ENCODE measurements at regions not wholly inside any gene's neighbourhood (a gene's known extent, or its start where the extent isn't known, plus 50 kb on each side); places are given as distances from the start of the nearest gene placed in this dataset.
"Not testable (repeated sequence)": the region's sequence is repeated elsewhere in the genome, so short reads cannot be mapped to it uniquely, and the experiment has no call there.

- intact Hi-C loops (cut with micrococcal nuclease; ENCODE audit: unreplicated experiment): no loop called here
- CTCF ChIA-PET (ENCODE audit: unreplicated experiment): no interaction called here
- no peak overlapping the region for H3K4me3 ChIP-seq (ENCODE audit: low read depth, low read length, poor library complexity, severe bottlenecking)
Measured at GRCh38 chr5:167107684-167108083, 1183.8 kb upstream of the WWC1 start.

GRCh38 chr5:167108266-167108665 is 1183.2 kb upstream of the WWC1 start:
- H3K4me1 ChIP-seq (ENCODE audit: insufficient read depth, low read length, poor library complexity, severe bottlenecking); intact Hi-C loops (cut with micrococcal nuclease; ENCODE audit: unreplicated experiment); H3K4me3 ChIP-seq (ENCODE audit: low read depth, low read length, poor library complexity, severe bottlenecking); H4K20me1 ChIP-seq (ENCODE audit: insufficient read depth, low read length); DNase-seq (ENCODE audit: low spot score); H3K4me2 ChIP-seq (ENCODE audit: low read length); H3K36me3 ChIP-seq (ENCODE audit: insufficient read depth, low read length); H3K27ac ChIP-seq (ENCODE audit: low read depth, low read length, poor library complexity, severe bottlenecking); H3K9me3 ChIP-seq (ENCODE audit: low read length); CTCF ChIA-PET (ENCODE audit: unreplicated experiment); H3K79me2 ChIP-seq (ENCODE audit: insufficient read depth, low read depth, low read length); H3K9me2 ChIP-seq (ENCODE audit: insufficient read depth, low read length); H2AFZ ChIP-seq (ENCODE audit: low read length); BruUV-seq (replicated peaks): not testable (repeated sequence)
- POLR2A ChIA-PET: interaction anchor here (0.6 kb wide), 1 partner anchor 101 kb away, joined by 4 read pairs; no protein-coding TSS in a partner anchor

More at GRCh38 chr5:167107684-167108083, 1183.8 kb upstream of the WWC1 start:
- Histone ChIP-seq H3K9me3 (ENCODE audit: low read length) (no peaks in the 10 kb centered on the region), H3K9me2 (ENCODE audit: insufficient read depth, low read length) (no peaks in the 10 kb centered on the region), H3K79me2 (ENCODE audit: insufficient read depth, low read depth, low read length) (no peaks in the 10 kb centered on the region), H3K36me3 (ENCODE audit: insufficient read depth, low read length) (no peaks in the 10 kb centered on the region), H2AFZ (ENCODE audit: low read length) (no peak overlapping the region), H3K4me1 (ENCODE audit: insufficient read depth, low read length, poor library complexity, severe bottlenecking) (no peaks in the 10 kb centered on the region), H3K27ac (ENCODE audit: low read depth, low read length, poor library complexity, severe bottlenecking) (no peak overlapping the region), H3K4me2 (ENCODE audit: low read length) (no peak overlapping the region), H4K20me1 (ENCODE audit: insufficient read depth, low read length) (no peaks in the 10 kb centered on the region)
- BruUV-seq (replicated peaks): no TSS peak
- no peak for DNase-seq (ENCODE audit: low spot score)
- TF ChIP-seq EZH2phosphoT487 (IDR thresholded peaks at IDR 0.05; ENCODE audit: borderline replicate concordance, low read depth, low read length) (no peak), CTCF (conservative IDR thresholded peaks at IDR 0.05; ENCODE audit: low read length) (no peak)
- POLR2A ChIA-PET: no interaction called here

GRCh38 chr5:167112556-167112955 is 1178.9 kb upstream of the WWC1 start:
- CTCF ChIA-PET (ENCODE audit: unreplicated experiment): no interaction called here
- intact Hi-C loops (cut with micrococcal nuclease; ENCODE audit: unreplicated experiment): no loop called here

More at GRCh38 chr5:167112556-167112955, 1178.9 kb upstream of the WWC1 start:
- no peaks in the 10 kb centered on the region for H3K9me3 ChIP-seq (ENCODE audit: low read length)
- H4K20me1 ChIP-seq (ENCODE audit: insufficient read depth, low read length): no peaks in the 10 kb centered on the region
- no peaks in the 10 kb centered on the region for H3K9me2 ChIP-seq (ENCODE audit: insufficient read depth, low read length)
- no peak overlapping the region for H3K4me2 ChIP-seq (ENCODE audit: low read length)
- H3K4me3 ChIP-seq (ENCODE audit: low read depth, low read length, poor library complexity, severe bottlenecking): no peak overlapping the region
- no peak for TF ChIP-seq CTCF (conservative IDR thresholded peaks at IDR 0.05; ENCODE audit: low read length)
- no peak for TF ChIP-seq EZH2phosphoT487 (IDR thresholded peaks at IDR 0.05; ENCODE audit: borderline replicate concordance, low read depth, low read length)
- POLR2A ChIA-PET: no interaction called here
- no peaks in the 10 kb centered on the region for H3K79me2 ChIP-seq (ENCODE audit: insufficient read depth, low read depth, low read length)
- BruUV-seq (replicated peaks): no TSS peak
- no peak for DNase-seq (ENCODE audit: low spot score)
- no peak overlapping the region for H3K27ac ChIP-seq (ENCODE audit: low read depth, low read length, poor library complexity, severe bottlenecking)
- no peak overlapping the region for H2AFZ ChIP-seq (ENCODE audit: low read length)
- no peaks in the 10 kb centered on the region for H3K4me1 ChIP-seq (ENCODE audit: insufficient read depth, low read length, poor library complexity, severe bottlenecking)
- H3K36me3 ChIP-seq (ENCODE audit: insufficient read depth, low read length): no peaks in the 10 kb centered on the region
